Vagina (tissue), 2 donors: ENCODE measurements at regions not wholly inside any gene's neighbourhood (a gene's known extent, or its start where the extent isn't known, plus 50 kb on each side); places are given as distances from the start of the nearest gene placed in this dataset.
A peak's percentile ranks its signal among the peaks of the same experiment; 100 is the strongest.

Experiments
- DNase-seq, 2 donors: peaks; one replicate each; pipeline ENCODE4 v3.0.0-alpha.2; 2017; ENCODE audit errors: extremely low spot score in 2 of 2
- H3K27ac ChIP-seq: fragments of 200-600 bp; sonication (generic); one replicate; pipeline ENCODE4 v1.5.1; 2019
- H3K27me3 ChIP-seq: fragments of 200-600 bp; sonication (generic); one replicate; pipeline ENCODE4 v1.5.1; 2019
- H3K36me3 ChIP-seq, 2 donors: fragments of 200-600 bp; sonication (generic); one replicate each; pipeline ENCODE4 v1.5.1; 2017 to 2019
- H3K4me1 ChIP-seq: fragments of 200-600 bp; sonication (generic); one replicate; pipeline ENCODE4 v1.5.1; 2019
- H3K4me3 ChIP-seq, 2 donors: fragments of 200-600 bp; sonication (generic); 1 replicate in 1 of 2; 2 replicates in 1 of 2; pipeline ENCODE4 v1.5.1; 2016 to 2019
- H3K9me3 ChIP-seq: fragments of 200-600 bp; sonication (generic); one replicate; pipeline ENCODE4 v1.5.1; 2019
- CTCF ChIP-seq, 3 experiments: fragments of 450-650 bp in 2 of 3; fragments of 200-600 bp in 1 of 3; sonication (generic) in 1 of 3; IDR thresholded peaks; one replicate each; pipeline ENCODE4 v1.5.1; 2017 to 2019; ENCODE audit warnings: antibody characterized with exemption in 3 of 3, mild to moderate bottlenecking in 2 of 3, moderate library complexity in 2 of 3
- POLR2A ChIP-seq, 2 donors: fragments of 450-650 bp; IDR thresholded peaks; one replicate each; pipeline ENCODE4 v1.6.1; 2017; ENCODE audit warnings: antibody characterized with exemption in 2 of 2, mild to moderate bottlenecking in 2 of 2, moderate library complexity in 2 of 2
- POLR2AphosphoS5 ChIP-seq, 2 donors: sonication (generic); formaldehyde crosslinking; IDR thresholded peaks; one replicate each; pipeline ENCODE4 v1.9.0; 2017; ENCODE audit warnings: antibody characterized with exemption in 2 of 2, mild to moderate bottlenecking in 2 of 2, low read depth in 1 of 2; ENCODE audit not compliant: insufficient read depth in 1 of 2
- intact Hi-C: fragments of 100-400 bp; cut with DNase I; formaldehyde crosslinking; loops from one replicate; pipeline ENCODE4 v1.15.1; 2023

GRCh38 chr21:34217263-34217662 lies 143.9 kb downstream of the MRPS6 start:
- Histone ChIP-seq H3K27ac (no peak overlapping the region), H3K4me1 (no peaks in the 10 kb centered on the region), H3K27me3 (no peaks in the 10 kb centered on the region), H3K36me3 (no peaks in the 10 kb centered on the region), H3K4me3 (no peak overlapping the region), H3K9me3 (no peaks in the 10 kb centered on the region)
- DNase-seq = no peak
- intact Hi-C loops = no loop called here
- TF ChIP-seq POLR2A (IDR thresholded peaks at IDR 0.05) (no peak), POLR2AphosphoS5 (IDR thresholded peaks at IDR 0.05; ENCODE audit: insufficient read depth in 1 of 2, low read depth in 1 of 2) (no peak), CTCF (IDR thresholded peaks at IDR 0.05) (no peak)

- H3K4me3 ChIP-seq = no peak overlapping the region
- no peaks in the 10 kb centered on the region for H3K4me1 ChIP-seq
- intact Hi-C loops = no loop called here
- H3K27me3 ChIP-seq = no peaks in the 10 kb centered on the region
- TF ChIP-seq CTCF (IDR thresholded peaks at IDR 0.05) (no peak), POLR2A (IDR thresholded peaks at IDR 0.05) (no peak), POLR2AphosphoS5 (IDR thresholded peaks at IDR 0.05; ENCODE audit: insufficient read depth in 1 of 2, low read depth in 1 of 2) (no peak)
- no peak for DNase-seq
- H3K36me3 ChIP-seq = no peaks in the 10 kb centered on the region
- H3K27ac ChIP-seq = no peak overlapping the region
- no peaks in the 10 kb centered on the region for H3K9me3 ChIP-seq
These were observed 144.3 kb upstream of the KCNE2 start for GRCh38 chr21:34219334-34220060.

GRCh38 chr21:34220556-34221195 lies 143.1 kb upstream of the KCNE2 start:
- no peak for DNase-seq
- intact Hi-C loops = no loop called here
- Histone ChIP-seq H3K9me3 (no peaks in the 10 kb centered on the region), H3K27ac (no peak overlapping the region), H3K4me1 (no peaks in the 10 kb centered on the region), H3K36me3 (no peaks in the 10 kb centered on the region), H3K4me3 (no peak overlapping the region), H3K27me3 (no peaks in the 10 kb centered on the region)
- no peak for TF ChIP-seq POLR2A (IDR thresholded peaks at IDR 0.05)
- TF ChIP-seq POLR2AphosphoS5 (IDR thresholded peaks at IDR 0.05; ENCODE audit: insufficient read depth in 1 of 2, low read depth in 1 of 2) = no peak
- TF ChIP-seq CTCF (IDR thresholded peaks at IDR 0.05) = no peak

- TF ChIP-seq POLR2A (IDR thresholded peaks at IDR 0.05) (no peak), CTCF (IDR thresholded peaks at IDR 0.05) (no peak), POLR2AphosphoS5 (IDR thresholded peaks at IDR 0.05; ENCODE audit: insufficient read depth in 1 of 2, low read depth in 1 of 2) (no peak)
- no peaks in the 10 kb centered on the region for H3K27me3 ChIP-seq
- no peak overlapping the region for H3K4me3 ChIP-seq
- H3K27ac ChIP-seq = no peak overlapping the region
- intact Hi-C loops = no loop called here
- no peaks in the 10 kb centered on the region for H3K9me3 ChIP-seq
- H3K36me3 ChIP-seq = no peaks in the 10 kb centered on the region
- DNase-seq = peak in 1 of 2 donors; percentile 5
- H3K4me1 ChIP-seq = no peaks in the 10 kb centered on the region
These were observed 142.3 kb upstream of the KCNE2 start for GRCh38 chr21:34221331-34222030.

GRCh38 chr21:34222031-34222335 lies 141.8 kb upstream of the KCNE2 start:
- no peak overlapping the region for H3K4me3 ChIP-seq
- intact Hi-C loops = no loop called here
- H3K9me3 ChIP-seq = no peaks in the 10 kb centered on the region
- H3K27ac ChIP-seq = no peak overlapping the region
- no peaks in the 10 kb centered on the region for H3K4me1 ChIP-seq
- no peaks in the 10 kb centered on the region for H3K36me3 ChIP-seq
- no peaks in the 10 kb centered on the region for H3K27me3 ChIP-seq
- DNase-seq = peak in 1 of 2 donors; percentile 32
- TF ChIP-seq CTCF (IDR thresholded peaks at IDR 0.05) = no peak
- no peak for TF ChIP-seq POLR2AphosphoS5 (IDR thresholded peaks at IDR 0.05; ENCODE audit: insufficient read depth in 1 of 2, low read depth in 1 of 2)
- no peak for TF ChIP-seq POLR2A (IDR thresholded peaks at IDR 0.05)
